ENCODE measurements at regions not wholly inside any gene's neighbourhood (a gene's known extent, or its start where the extent isn't known, plus 50 kb on each side); places are given as distances from the start of the nearest gene placed in this dataset.

DNA sequence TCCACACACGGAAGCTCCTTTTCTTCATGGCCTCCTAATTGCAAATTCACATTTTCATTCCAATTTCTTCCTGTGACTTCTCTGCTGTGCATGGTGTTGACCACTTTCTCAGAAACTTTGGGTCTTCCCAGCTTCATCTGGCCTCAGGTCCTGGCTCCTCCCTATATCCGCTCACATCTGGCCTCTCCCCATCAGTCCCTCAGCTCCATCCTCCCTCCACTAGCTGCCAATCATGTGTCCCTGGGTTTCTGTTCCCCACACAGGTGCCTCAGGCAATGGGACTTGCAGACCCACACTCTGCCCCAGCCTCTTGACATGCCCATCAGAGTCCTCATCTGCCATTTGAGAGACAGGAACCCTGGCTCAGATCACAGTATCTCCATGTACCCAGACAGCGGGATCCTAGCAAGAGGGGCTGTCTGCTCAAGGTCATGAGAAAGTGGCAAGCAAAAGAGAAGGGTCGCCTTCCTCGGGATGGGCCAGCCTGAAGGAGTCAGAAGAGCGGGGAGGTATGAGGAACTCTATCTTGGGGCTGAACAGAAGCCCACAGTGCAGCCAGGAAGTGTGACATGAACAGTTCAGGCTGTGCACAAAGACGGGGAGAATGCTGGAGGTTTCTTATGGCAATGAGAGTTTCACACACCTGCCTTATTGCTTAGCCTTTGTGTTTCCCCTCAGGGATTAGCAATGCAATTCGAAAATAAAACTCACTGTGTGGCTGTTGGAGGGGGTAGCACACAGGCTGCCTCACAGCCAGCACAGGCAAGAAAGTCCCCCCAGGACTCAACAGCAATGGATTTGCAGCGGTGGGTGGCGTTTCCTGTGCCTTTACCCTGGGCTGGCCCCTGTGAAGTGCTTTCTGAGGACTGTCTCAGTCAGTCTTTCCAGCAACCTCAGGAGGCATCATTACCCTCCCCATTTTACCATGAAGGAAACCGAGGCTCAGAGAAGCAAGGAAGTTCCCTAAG is 69.5 kb downstream of the COPS8 start:
- Histone ChIP-seq H3K9me1 (ENCODE audit: control insufficient read depth, insufficient read depth, low read length) (no peaks in the 10 kb centered on the region), H3K4me1 (replicated peaks in 1 of 2; ENCODE audit: control insufficient read depth in 2 of 2, insufficient read depth in 2 of 2, low read length in 2 of 2) (no peaks in the 10 kb centered on the region), H3K9me3 (replicated peaks; ENCODE audit: control insufficient read depth, insufficient read depth, low read depth, low read length) (no peaks in the 10 kb centered on the region), H3K27me3 (ENCODE audit: control insufficient read depth in 2 of 2, insufficient read depth in 2 of 2, low read length in 2 of 2) (peaks cover 2 to 27% of the 10 kb centered on the region in 2 experiments; a peak in 2 of 5 replicates), H3K9ac (ENCODE audit: insufficient read depth in 1 of 2, low read depth in 2 of 2, low read length in 2 of 2) (no peak overlapping the region), H3K36me3 (ENCODE audit: control insufficient read depth, insufficient read depth, low read length) (no peaks in the 10 kb centered on the region), H3K79me2 (ENCODE audit: control insufficient read depth, insufficient read depth, low read length) (no peaks in the 10 kb centered on the region), H2AFZ (ENCODE audit: low read depth, low read length) (no peak overlapping the region), H3K4me2 (ENCODE audit: insufficient read depth, low read length) (no peak overlapping the region), H4K20me1 (replicated peaks; ENCODE audit: control insufficient read depth, insufficient read depth, low read length) (no peaks in the 10 kb centered on the region), H3K27ac (ENCODE audit: extremely low read depth, low read depth, low read length) (no peak overlapping the region), H3K4me3 (no peak overlapping the region)
- FAIRE-seq (no peak), DNase-seq (ENCODE audit: extremely low read depth in 1 of 4, low spot score in 3 of 4) (no peak), ATAC-seq (no peak)
- in situ Hi-C loops (cut with MboI) (loop anchor here (10.0 kb wide), 1 partner anchor 420 kb away; no protein-coding TSS in a partner anchor), intact Hi-C loops (cut with micrococcal nuclease) (loop anchor here (1.0 to 2.0 kb wide), 3 partner anchors 320 to 417 kb away; no protein-coding TSS in a partner anchor)
- CTCF ChIA-PET (ENCODE audit: low intra/inter-chr PET ratio): interaction anchor here (1.6 kb wide), 1 partner anchor 416 kb away, joined by 6 read pairs; no protein-coding TSS in a partner anchor
- TF ChIP-seq NFXL1 (CRISPR knock-in tag; IDR thresholded peaks at IDR 0.05) (no peak), ZNF184 (CRISPR knock-in tag; IDR thresholded peaks at IDR 0.05) (no peak), TCF3 (CRISPR knock-in tag; IDR thresholded peaks at IDR 0.05) (no peak), SNRNP70 (optimal IDR thresholded peaks at IDR 0.05; ENCODE audit: low read depth, low read length) (no peak), RNF2 (IDR thresholded peaks at IDR 0.05) (no peak), SP1 (CRISPR knock-in tag; IDR thresholded peaks at IDR 0.05) (no peak), ZNF780A (CRISPR knock-in tag; IDR thresholded peaks at IDR 0.05) (no peak)
- TF ChIP-seq, protein P1, sequence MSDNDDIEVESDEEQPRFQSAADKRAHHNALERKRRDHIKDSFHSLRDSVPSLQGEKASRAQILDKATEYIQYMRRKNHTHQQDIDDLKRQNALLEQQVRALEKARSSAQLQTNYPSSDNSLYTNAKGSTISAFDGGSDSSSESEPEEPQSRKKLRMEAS (CRISPR knock-in tag; IDR thresholded peaks at IDR 0.05): no peak
- TF ChIP-seq, protein P2, sequence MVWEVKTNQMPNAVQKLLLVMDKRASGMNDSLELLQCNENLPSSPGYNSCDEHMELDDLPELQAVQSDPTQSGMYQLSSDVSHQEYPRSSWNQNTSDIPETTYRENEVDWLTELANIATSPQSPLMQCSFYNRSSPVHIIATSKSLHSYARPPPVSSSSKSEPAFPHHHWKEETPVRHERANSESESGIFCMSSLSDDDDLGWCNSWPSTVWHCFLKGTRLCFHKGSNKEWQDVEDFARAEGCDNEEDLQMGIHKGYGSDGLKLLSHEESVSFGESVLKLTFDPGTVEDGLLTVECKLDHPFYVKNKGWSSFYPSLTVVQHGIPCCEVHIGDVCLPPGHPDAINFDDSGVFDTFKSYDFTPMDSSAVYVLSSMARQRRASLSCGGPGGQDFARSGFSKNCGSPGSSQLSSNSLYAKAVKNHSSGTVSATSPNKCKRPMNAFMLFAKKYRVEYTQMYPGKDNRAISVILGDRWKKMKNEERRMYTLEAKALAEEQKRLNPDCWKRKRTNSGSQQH (CRISPR knock-in tag; IDR thresholded peaks at IDR 0.05): no peak
- TF ChIP-seq, protein P3, sequence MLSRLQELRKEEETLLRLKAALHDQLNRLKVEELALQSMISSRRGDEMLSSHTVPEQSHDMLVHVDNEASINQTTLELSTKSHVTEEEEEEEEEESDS (CRISPR knock-in tag; IDR thresholded peaks at IDR 0.05): no peak
- WGBS (ENCODE audit: insufficient coverage, low coverage, missing lambda C conversion rate): 0% methylated on average over 7 of the region's 11 CpGs
- no TSS peak for BruUV-seq (replicated peaks)
- POLR2A ChIA-PET: no interaction called here
